ENCODE measurements at regions not wholly inside any gene's neighbourhood (a gene's known extent, or its start where the extent isn't known, plus 50 kb on each side); places are given as distances from the start of the nearest gene placed in this dataset.

DNA sequence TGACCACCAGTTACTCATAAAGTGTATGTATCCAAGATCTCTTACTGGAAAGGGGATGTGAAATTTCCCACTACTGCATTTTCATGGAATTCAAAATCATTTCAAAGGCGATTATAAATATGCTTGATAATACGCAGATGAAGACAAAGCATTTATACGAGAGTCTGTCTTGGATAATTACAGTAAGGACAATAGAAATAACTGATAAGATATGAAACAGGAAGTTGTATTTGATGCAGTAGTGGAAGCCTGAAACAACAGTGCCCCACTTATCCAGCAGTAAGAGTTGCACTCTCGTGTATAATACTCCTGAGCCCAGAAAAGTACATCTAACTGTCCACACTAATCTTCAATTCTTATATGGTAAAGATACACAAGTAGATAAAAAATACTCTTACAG is 188.7 kb upstream of the POU5F2 start:
- H3K27ac Mint-ChIP-seq, result no peak overlapping the region
- H3K4me2 ChIP-seq (ENCODE audit: insufficient read depth, insufficient read length, low read length), result no peak overlapping the region
- H3K4me3 Mint-ChIP-seq, result no peak overlapping the region
- H2BK20ac ChIP-seq (ENCODE audit: low read depth, low read length, poor library complexity, severe bottlenecking), result no peak overlapping the region
- no peak overlapping the region for H2AK5ac ChIP-seq (ENCODE audit: insufficient read length, low read length)
- no peaks in the 10 kb centered on the region for H3K27me3 ChIP-seq (ENCODE audit: insufficient read depth, low read length)
- no peak overlapping the region for H2BK15ac ChIP-seq (ENCODE audit: low read depth, low read length)
- H4K8ac ChIP-seq (replicated peaks; ENCODE audit: insufficient read length, low read depth, low read length), result no peak overlapping the region
- no peak overlapping the region for H2BK120ac ChIP-seq (ENCODE audit: low read depth, low read length, poor library complexity, severe bottlenecking)
- DNase-seq, result no peak
- no peak overlapping the region for H3K14ac ChIP-seq (ENCODE audit: insufficient read depth, low read length)
- peaks cover 12 to 14% of the 10 kb centered on the region in 2 experiments for H3K4me1 Mint-ChIP-seq
- no peak overlapping the region for H2BK12ac ChIP-seq (ENCODE audit: insufficient read length, low read depth, low read length)
- H3K9ac ChIP-seq (ENCODE audit: extremely low read depth, insufficient read length, low read length), result no peak overlapping the region
- H3K23ac ChIP-seq (ENCODE audit: insufficient read length, low read depth, low read length), result no peak overlapping the region
- H3K27ac ChIP-seq (ENCODE audit: insufficient read length, low read depth, low read length), result no peak overlapping the region
- TF ChIP-seq, protein P1, sequence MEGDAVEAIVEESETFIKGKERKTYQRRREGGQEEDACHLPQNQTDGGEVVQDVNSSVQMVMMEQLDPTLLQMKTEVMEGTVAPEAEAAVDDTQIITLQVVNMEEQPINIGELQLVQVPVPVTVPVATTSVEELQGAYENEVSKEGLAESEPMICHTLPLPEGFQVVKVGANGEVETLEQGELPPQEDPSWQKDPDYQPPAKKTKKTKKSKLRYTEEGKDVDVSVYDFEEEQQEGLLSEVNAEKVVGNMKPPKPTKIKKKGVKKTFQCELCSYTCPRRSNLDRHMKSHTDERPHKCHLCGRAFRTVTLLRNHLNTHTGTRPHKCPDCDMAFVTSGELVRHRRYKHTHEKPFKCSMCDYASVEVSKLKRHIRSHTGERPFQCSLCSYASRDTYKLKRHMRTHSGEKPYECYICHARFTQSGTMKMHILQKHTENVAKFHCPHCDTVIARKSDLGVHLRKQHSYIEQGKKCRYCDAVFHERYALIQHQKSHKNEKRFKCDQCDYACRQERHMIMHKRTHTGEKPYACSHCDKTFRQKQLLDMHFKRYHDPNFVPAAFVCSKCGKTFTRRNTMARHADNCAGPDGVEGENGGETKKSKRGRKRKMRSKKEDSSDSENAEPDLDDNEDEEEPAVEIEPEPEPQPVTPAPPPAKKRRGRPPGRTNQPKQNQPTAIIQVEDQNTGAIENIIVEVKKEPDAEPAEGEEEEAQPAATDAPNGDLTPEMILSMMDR (conservative IDR thresholded peaks at IDR 0.05), result no peak
- peaks cover 0 to 2% of the 10 kb centered on the region in 2 experiments; a peak in 1 of 5 replicates for H3K9me3 Mint-ChIP-seq
- H3K18ac ChIP-seq (ENCODE audit: insufficient read length, low read depth, low read length), result no peak overlapping the region
- no peak overlapping the region for H2BK5ac ChIP-seq (ENCODE audit: insufficient read length, low read length)
- H4K5ac ChIP-seq (ENCODE audit: insufficient read length, low read depth, low read length), result no peak overlapping the region
- no peaks in the 10 kb centered on the region for H3K79me1 ChIP-seq (ENCODE audit: insufficient read depth, low read depth, low read length, poor library complexity, severe bottlenecking)
- H4K91ac ChIP-seq (ENCODE audit: insufficient read length, low read depth, low read length), result no peak overlapping the region
- H3K4ac ChIP-seq (ENCODE audit: low read depth, low read length), result no peak overlapping the region
- H3K36me3 Mint-ChIP-seq (ENCODE audit: insufficient read depth in 1 of 3, low read depth in 3 of 3), result no peaks in the 10 kb centered on the region; a peak in 1 of 7 replicates
- H4K20me1 ChIP-seq (ENCODE audit: control insufficient read depth, insufficient read depth, insufficient read length), result no peaks in the 10 kb centered on the region
- no peak overlapping the region for H3T11ph ChIP-seq (ENCODE audit: low read length)
- no peaks in the 10 kb centered on the region for H3K79me2 ChIP-seq (ENCODE audit: insufficient read depth, low read length)
- no peaks in the 10 kb centered on the region for H3K9me3 ChIP-seq (ENCODE audit: control insufficient read depth, low read depth, low read length)
- no peaks in the 10 kb centered on the region for H3K23me2 ChIP-seq (ENCODE audit: insufficient read length, low read depth, low read length, poor library complexity, severe bottlenecking)
- H3K27me3 Mint-ChIP-seq (ENCODE audit: low read depth), result no peaks in the 10 kb centered on the region
- no peak overlapping the region for H3K56ac ChIP-seq (ENCODE audit: insufficient read length, low read depth, low read length)
- no peaks in the 10 kb centered on the region for H3K4me1 ChIP-seq (ENCODE audit: insufficient read depth, low read length)
- no peak overlapping the region for H2AFZ ChIP-seq (ENCODE audit: low read length)
- WGBS (ENCODE audit: extremely low coverage, insufficient read length, low lambda C conversion rate), result no CpG with 5 or more reads among the region's 4 CpGs

Measured in H9 (cell line).